Lower lobe of right lung (tissue), 2 donors: ENCODE measurements at regions not wholly inside any gene's neighbourhood (a gene's known extent, or its start where the extent isn't known, plus 50 kb on each side); places are given as distances from the start of the nearest gene placed in this dataset.
A peak's percentile ranks its signal among the peaks of the same experiment; 100 is the strongest.

Experiments
- ATAC-seq, 2 donors: fragments of 200-7000 bp; cut with Tn5 transposase; one replicate each; pipeline ENCODE4 v1.9.1; 2020 to 2022; ENCODE audit warnings: mild to moderate bottlenecking in 2 of 2, moderate library complexity in 2 of 2
- DNase-seq: peaks from one replicate; pipeline ENCODE4 v3.0.0-alpha.2; 2020
- H3K27ac ChIP-seq: fragments of 200-600 bp; one replicate; pipeline ENCODE4 v1.8.0; 2022
- H3K27me3 ChIP-seq: fragments of 200-600 bp; one replicate; pipeline ENCODE4 v1.8.0; 2022; ENCODE audit warnings: low read depth
- H3K36me3 ChIP-seq: fragments of 200-600 bp; one replicate; pipeline ENCODE4 v1.8.0; 2022; ENCODE audit warnings: mild to moderate bottlenecking
- H3K4me1 ChIP-seq: fragments of 200-600 bp; one replicate; pipeline ENCODE4 v1.8.0; 2022
- H3K4me3 ChIP-seq: fragments of 200-600 bp; one replicate; pipeline ENCODE4 v1.8.0; 2022; ENCODE audit warnings: mild to moderate bottlenecking
- H3K9me3 ChIP-seq: fragments of 200-600 bp; one replicate; pipeline ENCODE4 v1.8.0; 2022
- CTCF ChIP-seq: fragments of 200-600 bp; IDR thresholded peaks from one replicate; pipeline ENCODE4 v1.8.0; 2022; ENCODE audit warnings: antibody characterized with exemption, mild to moderate bottlenecking
- intact Hi-C: fragments of 100-400 bp; cut with DNase I; formaldehyde crosslinking; loops from one replicate; pipeline ENCODE4 v1.11.0; 2022
- donor health status: DM: no; HTN: yes; CAD: no; lungs with severe emphysema.

- intact Hi-C loops: no loop called here
- H3K27ac ChIP-seq: no peak overlapping the region
- DNase-seq: no peak
- no peak overlapping the region for H3K4me3 ChIP-seq
- H3K36me3 ChIP-seq: no peaks in the 10 kb centered on the region
- no peaks in the 10 kb centered on the region for H3K9me3 ChIP-seq
- ATAC-seq: no peak
- no peaks in the 10 kb centered on the region for H3K4me1 ChIP-seq
- no peaks in the 10 kb centered on the region for H3K27me3 ChIP-seq
- TF ChIP-seq CTCF: no peak
Observed at GRCh38 chr18:7288544-7288943, 57.7 kb downstream of the LRRC30 start.

- intact Hi-C loops: no loop called here
- Histone ChIP-seq H3K27me3 (no peaks in the 10 kb centered on the region), H3K9me3 (no peaks in the 10 kb centered on the region), H3K4me3 (no peak overlapping the region), H3K4me1 (no peaks in the 10 kb centered on the region), H3K27ac (no peak overlapping the region), H3K36me3 (no peaks in the 10 kb centered on the region)
- DNase-seq (no peak), ATAC-seq (no peak)
- TF ChIP-seq CTCF: no peak
Observed at GRCh38 chr18:7290077-7290476, 59.2 kb downstream of the LRRC30 start.

GRCh38 chr18:7291046-7291445 is 60.2 kb downstream of the LRRC30 start:
- Histone ChIP-seq H3K9me3 (peaks cover 6% of the 10 kb centered on the region), H3K27ac (no peak overlapping the region), H3K4me1 (no peaks in the 10 kb centered on the region), H3K27me3 (no peaks in the 10 kb centered on the region), H3K4me3 (no peak overlapping the region), H3K36me3 (no peaks in the 10 kb centered on the region)
- TF ChIP-seq CTCF: no peak
- intact Hi-C loops: no loop called here
- no peak for DNase-seq
- ATAC-seq: no peak

DNA sequence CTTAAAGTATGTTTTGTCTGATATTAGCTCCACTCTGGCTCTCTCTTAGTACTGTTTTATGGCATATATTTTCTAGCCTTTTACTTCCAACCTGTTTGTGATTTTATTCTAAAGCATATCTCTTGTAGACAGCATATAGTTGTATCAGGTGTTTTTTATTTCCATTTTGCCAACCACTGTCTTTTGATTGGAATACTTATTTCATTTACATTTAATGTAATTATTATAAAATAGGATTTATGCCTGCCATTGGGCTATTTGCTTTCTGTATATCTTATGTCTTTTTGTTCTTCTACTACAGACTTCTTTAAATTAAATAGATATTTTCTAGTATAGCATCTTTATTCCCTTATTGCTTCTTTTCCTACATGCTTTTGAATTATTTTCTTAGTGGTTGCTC is 67.3 kb downstream of the LRRC30 start:
- intact Hi-C loops: no loop called here
- no peaks in the 10 kb centered on the region for H3K4me1 ChIP-seq
- no peaks in the 10 kb centered on the region for H3K27me3 ChIP-seq
- TF ChIP-seq CTCF: no peak
- H3K27ac ChIP-seq: no peak overlapping the region
- ATAC-seq (no peak), DNase-seq (no peak)
- no peak overlapping the region for H3K4me3 ChIP-seq
- H3K36me3 ChIP-seq: no peaks in the 10 kb centered on the region
- H3K9me3 ChIP-seq: peaks cover 43% of the 10 kb centered on the region

- Histone ChIP-seq H3K4me3 (no peak overlapping the region), H3K9me3 (peaks cover 36% of the 10 kb centered on the region), H3K27ac (no peak overlapping the region), H3K36me3 (no peaks in the 10 kb centered on the region), H3K27me3 (no peaks in the 10 kb centered on the region), H3K4me1 (no peaks in the 10 kb centered on the region)
- intact Hi-C loops: no loop called here
- DNase-seq: no peak
- TF ChIP-seq CTCF: no peak
- peak; percentile 19 to 30 for ATAC-seq
Observed at GRCh38 chr18:7301094-7301493, 70.2 kb downstream of the LRRC30 start.
